Hematopoietic multipotent progenitor cell treated with erythropoietin and hydrocortisone succinate and interleukin-3 and kit ligand, for 15 days (in vitro differentiated cells): ENCODE measurements at regions not wholly inside any gene's neighbourhood (a gene's known extent, or its start where the extent isn't known, plus 50 kb on each side); places are given as distances from the start of the nearest gene placed in this dataset.

Experiments
- DNase-seq: peaks from one replicate; pipeline ENCODE4 v3.0.0-alpha.2; 2015; ENCODE audit warnings: low spot score

GRCh38 chr10:131691481-131692090 lies 209.2 kb upstream of the PPP2R2D start:
- no peak for DNase-seq

- DNase-seq = no peak
These were observed 208.6 kb upstream of the PPP2R2D start for GRCh38 chr10:131692176-131692575.

GRCh38 chr10:131692686-131693334 lies 208.0 kb upstream of the PPP2R2D start:
- no peak for DNase-seq

GRCh38 chr10:131693766-131694165 lies 207.0 kb upstream of the PPP2R2D start:
- DNase-seq = no peak

GRCh38 chr10:131694168-131694780 lies 206.5 kb upstream of the PPP2R2D start:
- DNase-seq = no peak

- DNase-seq = no peak
These were observed 205.9 kb upstream of the PPP2R2D start for GRCh38 chr10:131694781-131695495.

GRCh38 chr10:131695496-131696165 lies 205.2 kb upstream of the PPP2R2D start:
- no peak for DNase-seq

GRCh38 chr10:131697476-131698128 lies 203.2 kb upstream of the PPP2R2D start:
- no peak for DNase-seq

- DNase-seq = no peak
These were observed 202.6 kb upstream of the PPP2R2D start for GRCh38 chr10:131698232-131698631.

- DNase-seq = no peak
These were observed 201.8 kb upstream of the PPP2R2D start for GRCh38 chr10:131698986-131699385.

- no peak for DNase-seq
These were observed 200.8 kb upstream of the PPP2R2D start for GRCh38 chr10:131700032-131700431.

- DNase-seq = no peak
These were observed 200.3 kb upstream of the PPP2R2D start for GRCh38 chr10:131700506-131700905.

- no peak for DNase-seq
These were observed 199.5 kb upstream of the PPP2R2D start for GRCh38 chr10:131701131-131701947.

GRCh38 chr10:131702531-131703356 lies 198.1 kb upstream of the PPP2R2D start:
- DNase-seq = no peak

GRCh38 chr10:131703541-131703940 lies 197.3 kb upstream of the PPP2R2D start:
- no peak for DNase-seq

- no peak for DNase-seq
These were observed 196.9 kb upstream of the PPP2R2D start for GRCh38 chr10:131703941-131704340.

- DNase-seq = no peak
These were observed 194.3 kb upstream of the PPP2R2D start for GRCh38 chr10:131706476-131706875.

- no peak for DNase-seq
These were observed 193.9 kb upstream of the PPP2R2D start for GRCh38 chr10:131706952-131707351.

GRCh38 chr10:131708225-131708880 lies 192.5 kb upstream of the PPP2R2D start:
- no peak for DNase-seq
